GM19395 (cell line): ENCODE measurements at regions not wholly inside any gene's neighbourhood (a gene's known extent, or its start where the extent isn't known, plus 50 kb on each side); places are given as distances from the start of the nearest gene placed in this dataset.
"Not testable (repeated sequence)": the region's sequence is repeated elsewhere in the genome, so short reads cannot be mapped to it uniquely, and the experiment has no call there.

Experiments used
- ATAC-seq: cut with Tn5 transposase; IDR thresholded peaks from one replicate; pipeline ENCODE4 v1.9.1; 2021; ENCODE audit warnings: mild to moderate bottlenecking, moderate library complexity; ENCODE audit not compliant: unreplicated experiment

DNA sequence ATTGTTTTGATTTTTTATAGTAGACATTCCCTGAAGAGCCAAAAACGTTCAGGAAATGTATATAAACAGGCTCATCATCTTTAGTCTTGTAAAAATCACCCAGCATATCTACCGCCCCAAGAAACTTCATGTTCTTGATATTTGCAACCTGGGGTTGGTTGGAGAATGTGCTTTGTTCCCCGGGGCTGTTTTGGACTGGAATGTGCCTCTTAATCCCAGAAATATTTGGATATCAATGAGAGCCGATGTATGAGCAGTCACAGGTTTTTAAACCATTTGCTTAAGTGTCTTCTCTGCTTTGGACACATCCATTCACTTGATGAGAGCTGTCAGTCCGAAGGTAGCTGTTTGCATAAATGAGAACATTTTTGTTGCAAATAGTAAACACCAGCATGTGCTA is 449.7 kb downstream of the PCDH7 start:
- ATAC-seq = no peak

DNA sequence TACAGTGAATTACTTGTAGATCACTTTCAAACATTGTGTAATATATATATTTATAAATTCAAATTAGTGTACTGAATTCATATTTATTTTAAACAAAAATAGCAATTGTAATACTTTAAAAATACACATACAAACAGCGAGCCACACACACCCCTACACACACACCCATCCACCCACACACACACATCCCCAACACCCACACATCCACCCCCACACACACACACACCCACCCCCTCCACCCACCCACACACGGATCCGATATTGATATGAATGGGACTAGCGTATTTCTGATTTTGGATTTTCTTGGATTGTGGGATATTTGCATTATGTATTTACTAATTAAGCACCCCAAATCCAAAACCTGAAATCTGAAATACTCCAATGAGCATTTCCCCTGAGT is 451.2 kb downstream of the PCDH7 start:
- no peak for ATAC-seq

DNA sequence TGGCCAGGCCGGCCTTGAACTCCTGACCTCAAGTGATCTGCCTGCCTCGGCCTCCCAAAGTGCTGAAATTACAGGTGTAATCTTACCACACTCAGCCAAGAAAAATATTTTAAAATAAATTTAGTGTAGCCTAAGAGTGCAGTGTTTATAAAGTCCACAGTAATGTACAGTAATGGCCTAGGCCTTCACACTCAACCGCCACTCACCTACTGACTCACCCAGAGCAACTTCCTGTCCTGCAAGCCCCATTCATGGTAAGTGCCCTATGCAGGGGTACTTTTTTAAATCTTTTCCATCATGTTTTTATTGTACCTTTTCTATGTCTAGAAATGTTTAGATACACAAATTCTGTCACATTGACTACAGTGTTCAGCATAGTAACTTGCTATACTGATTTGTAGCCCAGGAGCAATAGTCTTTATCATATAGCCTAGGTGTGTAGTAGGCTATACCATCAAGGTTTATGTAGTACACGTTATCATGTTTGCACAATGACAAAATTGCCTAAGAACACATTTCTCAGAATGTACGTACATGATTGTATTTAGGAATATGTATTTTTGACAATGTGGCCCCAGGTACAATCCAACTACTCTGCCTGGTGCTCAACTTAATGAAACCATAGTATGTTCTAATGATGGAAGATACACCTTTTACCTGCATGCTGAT is 455.2 kb downstream of the PCDH7 start:
- no peak for ATAC-seq

DNA sequence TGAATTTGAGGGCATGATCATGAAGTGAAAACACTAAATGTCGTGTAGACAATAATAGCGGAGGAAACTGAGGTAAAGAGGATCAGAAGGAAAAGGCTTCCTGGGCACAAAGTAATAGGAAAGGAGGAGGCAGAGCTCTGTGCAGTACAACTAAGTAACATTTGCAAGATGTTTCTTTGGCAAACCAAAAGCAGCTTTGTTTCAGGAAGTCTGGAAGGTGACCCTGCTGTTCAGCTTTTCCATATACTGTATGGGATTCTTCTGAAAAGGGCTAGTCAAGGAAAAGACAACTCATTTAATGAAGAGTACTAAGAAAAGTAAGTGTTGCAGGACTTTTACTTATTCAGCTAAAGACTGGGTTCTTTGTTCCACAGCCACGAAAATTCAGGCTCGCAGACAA is 463.1 kb downstream of the PCDH7 start:
- no peak for ATAC-seq

DNA sequence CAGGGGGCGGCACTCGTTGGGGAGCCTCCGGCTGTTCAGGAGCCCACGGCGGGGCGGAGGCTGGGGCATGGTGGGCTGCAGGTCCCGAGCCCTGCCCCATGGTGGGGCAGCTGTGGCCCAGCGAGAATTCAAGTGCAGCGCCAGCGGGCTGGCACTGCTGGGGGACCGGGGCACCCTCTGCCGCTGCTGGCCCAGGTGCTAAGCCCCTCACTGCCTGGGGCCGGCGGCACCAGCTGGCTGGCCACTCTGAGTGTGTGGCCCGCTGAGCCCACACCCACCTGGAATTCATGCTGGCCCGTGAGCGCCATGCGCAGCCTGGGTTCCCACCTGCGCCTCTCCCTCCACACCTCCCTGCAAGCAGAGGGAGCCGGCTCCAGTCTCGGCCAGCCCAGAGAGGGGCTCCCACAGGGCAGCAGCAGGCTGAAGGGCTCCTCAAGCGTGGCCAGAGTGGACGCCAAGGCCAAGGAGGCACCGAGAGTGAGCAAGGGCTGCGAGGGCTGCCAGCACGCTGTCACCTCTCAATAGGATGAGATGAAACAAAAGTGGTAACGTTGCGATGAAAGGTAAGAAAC is 464.9 kb downstream of the PCDH7 start:
- ATAC-seq = no peak

DNA sequence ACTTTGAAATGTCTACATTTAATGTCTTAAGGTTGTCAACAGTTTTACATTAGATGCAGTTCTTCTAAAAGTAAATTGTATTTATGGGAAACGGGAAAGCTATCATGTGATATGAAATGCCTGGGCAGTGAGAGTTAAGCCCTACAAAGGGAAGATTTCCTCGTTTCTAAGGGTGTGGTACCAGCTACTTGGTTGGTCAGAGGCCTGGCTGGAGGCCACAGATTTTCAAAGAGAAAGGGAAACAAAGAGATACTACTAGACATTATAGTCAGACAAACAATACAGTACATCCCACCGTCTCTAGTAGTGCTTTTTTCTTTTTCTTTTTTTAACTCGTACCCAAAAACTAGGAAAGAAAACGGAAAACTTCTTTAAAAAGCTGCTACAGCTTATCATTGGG is 467.8 kb downstream of the PCDH7 start:
- ATAC-seq = no peak

DNA sequence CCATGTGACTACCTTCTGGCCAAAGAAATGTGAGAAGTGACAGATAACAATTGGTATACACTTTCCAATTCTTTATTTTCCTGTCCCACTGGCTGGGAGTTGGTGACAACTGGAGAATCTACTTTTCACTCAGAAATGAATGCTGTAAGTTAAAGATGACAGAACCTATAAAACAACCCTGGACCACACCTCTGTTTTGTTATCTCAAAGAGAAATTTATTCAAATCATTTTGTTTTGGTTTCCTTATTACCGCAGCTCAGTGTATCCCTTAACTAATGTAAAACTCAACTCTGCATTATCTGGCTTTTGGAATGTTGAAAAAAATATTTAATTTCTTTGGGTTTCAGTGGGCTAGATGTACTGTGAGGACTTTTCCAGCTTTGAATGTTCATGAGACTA is 469.8 kb downstream of the PCDH7 start:
- no peak for ATAC-seq

DNA sequence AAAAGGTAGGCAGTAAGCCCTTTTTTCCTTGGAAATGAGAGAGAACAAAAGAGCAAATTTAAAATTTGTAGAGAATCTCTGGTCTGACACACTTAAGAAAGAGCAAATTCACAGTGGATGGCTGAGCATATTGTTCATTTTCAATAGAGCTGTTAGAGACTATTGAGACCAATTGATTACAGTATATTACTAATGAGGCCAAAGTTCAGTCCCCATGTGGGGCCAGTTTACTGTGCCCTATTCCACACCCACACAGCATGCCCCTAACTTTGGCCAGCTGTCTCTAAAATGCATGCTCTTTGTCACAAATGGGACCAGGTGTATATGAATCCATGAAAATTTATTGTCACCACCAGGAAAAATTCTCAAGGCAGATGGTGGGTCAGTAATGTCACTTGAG is 470.5 kb downstream of the PCDH7 start:
- ATAC-seq = no peak

DNA sequence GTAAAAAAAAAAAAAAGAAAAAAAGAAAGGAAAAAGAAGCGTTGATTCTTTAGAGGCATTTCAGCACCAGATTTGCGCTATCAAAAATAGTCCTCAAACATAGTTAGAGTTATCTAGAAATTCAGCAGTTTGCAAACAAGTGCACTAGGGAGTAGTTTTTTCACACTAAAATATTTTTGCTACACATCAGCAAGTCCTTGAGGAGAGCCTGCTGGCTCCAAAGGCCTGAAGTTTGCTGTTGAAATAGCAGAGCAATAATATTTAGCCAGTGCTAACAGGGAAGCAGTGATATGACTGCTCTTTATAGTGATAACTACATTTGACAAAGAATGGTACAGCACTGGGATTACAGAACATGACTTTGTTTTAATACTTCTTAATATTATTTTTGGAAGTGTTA is 472.2 kb downstream of the PCDH7 start:
- no peak for ATAC-seq

DNA sequence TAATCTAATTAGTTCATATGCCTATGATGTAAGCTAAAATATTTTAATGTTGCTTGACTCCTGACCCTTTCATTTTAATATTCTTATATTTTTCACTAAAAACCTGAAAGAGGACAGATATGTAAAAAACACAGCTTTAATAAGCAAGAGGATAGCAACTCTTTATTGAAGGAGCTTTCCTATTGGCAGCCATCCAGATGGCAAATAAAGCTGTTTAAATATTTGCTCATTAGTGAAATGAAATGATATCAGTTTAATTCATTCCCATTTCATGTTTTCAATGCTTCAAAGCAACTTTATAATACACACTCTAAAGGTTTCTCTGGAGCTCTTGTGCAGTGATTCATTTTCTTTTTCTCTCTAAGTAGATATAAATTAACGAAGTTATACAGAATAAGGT is 473.4 kb downstream of the PCDH7 start:
- ATAC-seq = no peak

DNA sequence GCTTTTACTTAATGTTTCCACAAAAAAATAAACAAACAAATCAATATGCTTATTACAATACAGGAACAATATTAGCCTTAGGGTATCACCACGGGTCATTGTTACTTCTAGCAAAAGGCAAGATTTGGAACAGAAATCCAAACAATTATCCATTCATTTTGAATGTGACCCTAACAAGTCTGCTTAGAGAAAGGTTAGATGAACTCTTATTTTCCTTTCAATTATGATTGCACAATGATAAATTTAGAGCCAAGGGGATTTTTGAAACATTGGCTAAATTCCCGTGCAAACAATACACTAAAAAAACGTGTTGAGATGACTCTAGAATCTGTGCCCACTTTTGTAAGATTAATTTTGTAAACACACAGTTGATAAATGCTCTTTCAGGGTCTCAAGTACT is 474.7 kb downstream of the PCDH7 start:
- ATAC-seq = no peak

DNA sequence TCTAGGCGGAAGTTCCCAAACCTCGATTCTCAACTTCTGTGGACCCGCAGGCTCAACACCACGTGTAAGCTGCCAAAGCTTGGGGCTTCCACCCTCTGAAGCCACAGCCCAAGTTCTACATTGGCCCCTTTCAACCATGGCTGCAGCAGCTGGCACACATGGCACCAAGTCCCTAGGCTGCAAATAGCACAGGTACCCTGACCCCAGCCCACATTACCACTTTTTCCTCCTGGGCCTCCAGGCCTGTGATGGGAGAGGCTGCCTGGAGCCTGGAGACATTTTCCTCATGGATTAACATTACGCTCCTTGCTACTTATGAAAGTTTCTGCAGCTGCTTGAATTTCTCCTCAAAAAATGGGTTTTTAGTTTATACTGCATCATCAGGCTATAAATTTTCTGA is 479.5 kb downstream of the PCDH7 start:
- ATAC-seq = no peak

DNA sequence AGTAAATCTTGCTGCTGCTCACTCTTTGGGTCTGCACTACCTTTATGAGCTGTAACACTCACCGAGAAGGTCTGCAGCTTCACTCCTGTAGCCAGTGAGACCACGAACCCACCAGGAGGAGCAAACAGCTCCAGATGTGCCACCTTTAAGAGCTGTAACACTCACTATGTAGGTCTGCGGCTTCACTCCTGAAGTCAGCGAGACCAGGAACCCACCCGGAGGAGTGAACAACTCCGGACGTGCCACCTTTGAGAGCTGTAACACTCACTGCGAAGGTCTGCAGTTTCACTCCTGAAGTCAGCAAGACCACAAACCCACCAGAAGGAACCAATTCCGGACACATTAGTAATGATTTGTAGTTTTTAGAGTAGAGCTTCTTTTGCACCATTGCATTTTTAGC is 481.9 kb downstream of the PCDH7 start:
- ATAC-seq = not testable (repeated sequence)

DNA sequence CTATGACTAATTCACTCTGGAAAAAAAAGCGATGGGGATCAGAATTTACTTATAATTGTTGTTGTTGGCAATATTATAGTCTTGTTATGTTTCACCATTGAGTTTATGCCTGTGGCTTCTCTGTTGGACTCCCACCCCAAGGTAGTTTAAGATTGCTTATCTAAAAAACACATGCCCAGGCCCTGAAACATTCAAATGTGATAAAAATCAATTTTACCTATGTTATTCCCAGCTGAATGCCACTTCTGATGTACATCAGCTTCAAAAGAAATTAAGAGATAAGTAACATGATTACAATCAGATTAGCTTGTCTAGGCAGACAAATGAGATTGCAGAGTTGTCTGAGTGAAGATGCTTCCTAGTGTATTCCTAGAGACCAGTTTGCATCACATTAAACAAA is 484.7 kb downstream of the PCDH7 start:
- no peak for ATAC-seq

DNA sequence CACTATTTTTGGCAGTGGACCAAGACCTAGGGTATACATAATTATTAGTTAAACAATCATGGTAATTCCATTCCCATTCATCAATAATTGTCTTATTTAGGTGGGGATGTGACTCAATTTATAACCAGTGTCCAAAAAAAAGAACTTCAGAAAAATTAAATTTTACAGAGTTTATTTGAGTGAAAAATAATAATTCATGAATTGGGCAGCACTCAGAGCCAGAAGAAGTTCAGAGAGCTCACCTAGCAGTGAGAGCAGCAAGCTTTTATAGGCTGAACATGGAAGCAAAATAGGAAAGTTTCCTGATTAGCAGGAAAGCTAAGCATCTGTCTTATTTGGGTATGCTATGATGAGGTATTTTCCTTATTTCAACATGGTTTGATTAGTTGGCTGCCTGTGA is 500.8 kb downstream of the PCDH7 start:
- ATAC-seq = no peak

DNA sequence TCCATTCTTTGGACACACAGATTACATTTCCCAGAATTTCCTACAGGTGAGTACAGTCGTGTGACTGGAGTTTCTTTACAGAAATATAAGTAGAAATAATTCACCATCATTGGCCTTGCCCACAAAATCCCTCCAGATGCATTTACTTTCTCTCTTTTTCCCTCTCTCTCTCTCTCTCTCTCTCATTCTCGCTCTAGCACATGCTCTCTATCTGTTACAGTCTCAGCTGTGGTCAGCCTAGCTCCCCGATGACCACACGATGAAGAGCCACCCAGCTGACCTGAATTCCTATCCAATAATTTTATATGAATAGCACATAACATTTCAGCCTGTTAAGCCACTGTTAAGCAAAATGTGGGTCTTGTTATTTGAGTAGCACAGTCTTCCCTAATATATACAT is 507.9 kb downstream of the PCDH7 start:
- no peak for ATAC-seq

DNA sequence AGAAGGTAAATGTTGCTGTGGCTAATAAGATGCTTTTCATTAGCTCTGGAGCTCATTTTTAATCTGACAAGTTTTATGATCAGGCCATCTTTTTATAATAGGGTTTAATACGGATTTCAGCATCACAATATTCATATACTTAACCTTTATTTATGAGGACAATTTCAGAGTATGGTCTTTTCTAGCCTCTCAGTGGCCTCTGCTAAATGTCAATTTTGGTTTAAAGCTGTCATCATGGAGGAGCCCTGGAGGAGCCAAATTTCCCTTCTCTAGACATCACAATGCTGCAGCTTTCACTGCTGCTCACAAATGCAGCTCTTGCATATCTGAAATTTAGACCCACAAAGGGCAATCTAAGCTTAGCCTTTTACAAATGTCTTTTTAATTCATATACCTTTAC is 510.4 kb downstream of the PCDH7 start:
- ATAC-seq = no peak

DNA sequence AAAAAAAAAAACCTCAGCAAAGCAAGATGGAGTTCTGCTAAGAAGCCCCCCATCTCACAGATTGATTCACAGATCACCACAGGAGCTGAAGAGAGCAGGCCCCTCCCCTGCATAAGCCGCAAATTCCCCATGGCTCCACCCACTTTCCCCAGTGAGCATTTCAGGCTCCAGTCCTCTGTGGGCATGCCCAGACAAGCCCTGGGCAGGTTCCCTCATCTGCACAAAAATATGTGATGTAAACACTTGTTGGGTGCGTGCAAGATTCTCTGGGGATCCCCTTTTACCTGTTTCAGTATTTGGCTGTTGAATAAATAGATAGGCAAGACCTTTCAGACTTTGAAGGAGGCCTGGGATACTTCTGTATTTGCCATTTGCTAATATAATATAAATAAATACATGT is 514.3 kb downstream of the PCDH7 start:
- peak; percentile 63 for ATAC-seq

DNA sequence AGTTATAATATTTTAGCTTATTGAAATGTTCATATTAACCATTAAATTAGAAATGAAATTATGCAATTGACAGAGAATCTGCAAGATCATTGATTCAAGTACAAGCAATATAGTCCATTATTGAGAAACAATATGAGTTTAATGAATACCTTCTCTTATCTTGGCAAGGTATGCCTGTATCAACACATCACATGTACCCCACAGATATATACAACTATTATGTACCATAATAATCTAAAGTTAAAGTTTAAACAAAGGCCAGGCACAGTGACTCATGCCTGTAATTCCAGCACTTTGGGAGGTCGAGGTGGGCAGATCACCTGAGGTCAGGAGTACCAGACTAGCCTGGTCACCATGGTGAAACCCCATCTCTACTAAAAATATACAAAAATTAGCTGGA is 514.7 kb downstream of the PCDH7 start:
- ATAC-seq = no peak

DNA sequence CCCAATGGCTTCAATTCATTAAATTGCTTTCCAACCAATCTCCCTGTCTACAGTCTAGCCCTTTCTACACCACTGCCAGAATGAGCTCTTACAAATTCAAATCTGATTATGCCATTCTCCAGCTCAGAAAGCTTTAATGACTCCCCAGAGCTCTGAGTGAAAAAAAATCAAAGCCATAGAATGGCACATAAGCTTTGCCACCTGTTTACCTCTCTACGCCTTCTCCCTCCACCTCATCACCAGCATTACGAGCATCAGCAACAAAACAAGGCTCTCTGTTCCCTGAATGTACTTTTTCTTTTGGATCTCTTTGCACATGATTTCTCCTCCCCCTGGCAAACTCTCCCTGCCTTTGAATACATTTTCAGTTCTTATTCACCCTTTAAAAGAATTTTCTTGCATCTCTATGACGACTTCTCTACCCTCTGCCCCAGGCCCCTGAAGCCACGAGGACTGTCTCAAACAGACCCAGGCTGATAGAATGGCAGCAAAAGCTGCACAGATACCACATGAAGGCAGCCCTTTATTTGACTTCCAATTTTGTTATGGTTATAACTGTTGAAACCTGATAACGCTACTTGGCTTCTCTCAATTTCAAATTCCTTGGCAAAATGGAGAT is 516.0 kb downstream of the PCDH7 start:
- no peak for ATAC-seq

DNA sequence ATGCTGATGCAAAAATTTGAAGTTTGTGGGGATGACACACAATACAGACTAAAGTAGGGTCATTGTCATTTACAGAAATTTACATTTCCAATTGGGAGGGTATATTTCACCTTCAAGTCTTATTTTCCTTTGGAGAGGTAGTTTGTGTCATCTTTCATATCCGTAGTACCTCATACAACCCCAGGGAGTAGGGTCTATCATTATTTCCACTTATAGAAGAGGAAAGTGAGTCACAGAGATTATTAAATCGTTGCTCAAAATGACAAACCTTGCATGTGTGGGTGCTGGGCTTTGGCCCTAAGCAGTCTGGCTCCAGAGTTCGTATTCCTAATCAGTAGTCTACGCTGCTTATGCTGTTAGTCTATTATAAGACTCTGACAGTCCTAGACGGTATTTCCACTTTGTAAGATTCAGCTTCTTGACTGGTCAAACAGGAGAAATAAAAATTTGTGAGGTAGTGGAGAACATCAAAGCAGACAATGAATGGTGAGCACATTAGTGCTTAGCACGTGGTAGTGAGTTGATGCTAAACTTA is 516.5 kb downstream of the PCDH7 start:
- ATAC-seq = no peak

DNA sequence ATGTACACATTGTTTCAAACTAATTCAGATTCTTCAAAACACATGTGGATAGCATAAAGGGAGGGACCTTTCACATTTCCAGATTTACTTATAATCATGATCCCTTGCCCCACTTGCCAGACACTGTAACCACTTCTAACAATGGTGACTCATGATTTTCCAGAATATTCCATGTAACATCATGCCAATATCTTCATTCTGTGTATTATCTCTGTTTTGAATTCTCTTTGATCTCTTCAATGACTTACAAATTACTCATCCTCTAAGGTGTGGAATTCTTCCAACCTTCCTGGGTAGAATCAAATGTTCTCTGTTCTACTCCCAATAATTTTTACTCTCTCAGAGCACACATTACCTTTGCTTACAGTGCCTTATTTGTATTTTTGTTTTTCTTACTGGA is 517.1 kb downstream of the PCDH7 start:
- ATAC-seq = no peak

DNA sequence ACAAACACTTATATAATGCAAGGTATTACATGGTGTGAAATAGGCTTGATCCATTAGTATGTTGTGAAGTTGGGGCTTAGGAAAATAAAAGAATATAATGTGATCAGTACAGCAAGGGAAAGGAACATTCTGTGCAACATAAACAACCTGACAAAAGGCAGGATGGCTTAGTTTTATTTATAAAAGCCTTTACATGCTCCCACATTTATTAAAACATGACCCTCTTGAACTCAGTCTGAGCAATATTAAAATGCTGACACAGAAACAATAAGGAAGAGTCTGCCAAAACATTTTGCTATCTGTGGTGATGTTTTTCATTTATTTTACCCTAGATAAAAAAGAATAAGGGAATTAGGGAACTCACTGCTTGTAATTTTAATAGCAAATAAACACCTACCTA is 519.7 kb downstream of the PCDH7 start:
- no peak for ATAC-seq
